Right renal cortex interstitium (tissue), 3 donors: ENCODE measurements at regions not wholly inside any gene's neighbourhood (a gene's known extent, or its start where the extent isn't known, plus 50 kb on each side); places are given as distances from the start of the nearest gene placed in this dataset.
"Not testable (repeated sequence)": the region's sequence is repeated elsewhere in the genome, so short reads cannot be mapped to it uniquely, and the experiment has no call there.

Experiments
- DNase-seq, 3 donors: peaks; one replicate each; pipeline ENCODE4 v3.0.0-alpha.2; 2013; ENCODE audit warnings: low read depth in 3 of 3, low spot score in 2 of 3

DNA sequence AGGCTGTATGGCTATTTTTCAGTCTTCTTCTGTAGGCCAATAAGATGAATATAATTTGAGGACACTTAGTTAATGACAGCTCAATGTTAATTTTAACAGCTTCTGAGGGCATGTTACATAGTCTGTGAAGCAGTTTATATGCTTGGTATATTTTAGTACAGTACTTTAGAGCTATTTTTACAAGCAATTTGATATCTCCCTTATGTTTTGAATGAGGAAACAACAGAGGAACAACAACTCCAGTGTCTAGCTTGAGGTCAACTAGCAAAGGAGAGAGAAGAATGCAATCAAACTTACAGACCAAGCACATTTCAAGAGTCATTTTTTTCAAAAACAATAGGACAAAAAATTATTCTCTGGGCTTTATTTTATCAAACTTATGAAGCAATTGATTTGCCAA, 469.1 kb upstream of the DCN start:
- DNase-seq = no peak

DNA sequence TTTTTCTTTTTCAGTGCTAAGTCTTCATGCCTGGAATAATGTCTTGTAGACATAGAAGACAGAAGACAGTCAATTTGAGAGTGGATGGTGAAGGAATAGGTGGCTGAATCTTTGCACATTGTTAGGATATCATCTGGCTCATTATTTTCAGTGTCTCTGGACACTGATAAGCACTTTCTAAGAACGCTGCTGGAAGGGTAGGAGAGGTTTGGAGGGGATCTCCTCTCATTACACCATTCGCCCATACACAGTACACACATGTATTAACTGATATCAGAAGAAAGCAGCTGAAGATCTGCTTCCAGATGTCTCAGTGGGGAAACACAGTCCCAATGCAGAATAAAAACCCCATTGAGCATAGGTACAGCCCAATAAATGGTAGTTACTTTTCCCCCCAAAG, 461.1 kb upstream of the DCN start:
- DNase-seq = no peak

DNA sequence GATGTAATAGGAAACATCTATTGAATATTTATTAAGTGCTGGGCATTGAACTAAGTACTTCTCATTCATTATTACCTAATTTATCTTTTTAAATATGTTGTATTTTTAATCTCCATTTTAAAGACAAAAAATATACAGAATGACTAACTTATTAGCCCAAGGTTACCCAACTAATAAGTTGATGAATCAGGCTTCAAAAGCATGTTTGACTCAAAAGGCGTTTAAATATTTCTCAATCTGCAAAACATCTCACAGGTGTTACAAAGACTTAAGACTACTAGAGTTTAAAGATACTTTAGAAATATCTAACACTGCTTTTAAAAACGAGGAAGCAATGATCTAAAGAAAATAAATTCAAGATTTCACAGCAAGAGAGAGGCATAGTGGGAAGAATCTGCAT, 457.4 kb upstream of the DCN start:
- DNase-seq = no peak

DNA sequence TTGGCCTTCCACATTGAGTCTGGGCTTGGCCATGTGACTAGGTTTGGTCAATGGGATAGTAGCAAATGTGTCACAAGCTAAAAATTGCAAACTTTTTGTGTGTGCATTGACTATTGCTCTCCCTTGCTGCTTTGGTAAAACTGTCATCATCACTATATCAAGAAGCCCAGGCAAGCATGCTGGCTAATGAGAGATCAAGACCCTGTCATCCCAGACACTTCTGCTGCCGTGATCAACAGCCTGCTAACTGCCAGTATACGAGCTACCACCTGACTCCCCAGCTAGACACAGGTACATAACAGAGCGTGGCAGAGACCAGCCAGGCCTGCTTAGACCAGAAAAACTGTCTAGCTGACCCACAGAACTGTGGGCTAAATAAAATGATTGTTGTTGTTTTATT, 456.7 kb upstream of the DCN start:
- no peak for DNase-seq

DNA sequence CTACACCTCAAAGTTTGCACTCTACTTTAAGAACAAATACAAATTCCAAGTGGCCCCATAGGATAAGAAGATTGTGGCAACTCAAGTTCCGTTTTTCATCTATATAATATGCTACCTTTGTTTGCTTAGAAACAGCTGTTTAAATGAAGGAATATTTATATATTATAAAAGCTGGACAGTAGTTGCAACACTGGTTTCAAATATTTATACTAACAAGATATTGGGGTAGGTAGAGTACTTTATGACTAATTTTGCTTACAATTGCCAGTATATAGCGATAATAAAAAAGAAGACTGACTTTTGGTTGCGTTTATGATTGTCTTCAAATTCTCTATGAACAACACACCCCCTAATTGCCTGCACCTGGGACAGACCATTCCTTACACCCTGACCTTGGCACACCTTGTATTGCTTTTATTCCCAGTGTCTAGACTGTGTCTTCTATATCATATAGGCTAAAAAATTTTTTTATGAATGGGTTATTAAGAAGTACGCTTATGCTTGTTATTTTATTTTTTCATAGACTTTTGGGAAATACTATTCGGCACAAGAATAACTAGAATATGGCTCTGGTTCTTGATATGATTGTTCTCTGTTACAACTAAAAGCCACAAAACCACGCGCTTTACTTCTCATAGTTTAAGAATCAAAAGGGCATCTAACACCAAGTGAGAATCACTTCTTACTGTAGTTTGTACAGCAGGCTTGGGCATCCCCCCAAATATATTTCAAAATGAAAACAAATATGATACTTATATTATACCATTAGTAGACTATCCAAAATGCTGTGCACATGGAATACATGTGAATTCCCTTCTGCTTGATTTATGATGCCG, 455.4 kb upstream of the DCN start:
- no peak for DNase-seq

DNA sequence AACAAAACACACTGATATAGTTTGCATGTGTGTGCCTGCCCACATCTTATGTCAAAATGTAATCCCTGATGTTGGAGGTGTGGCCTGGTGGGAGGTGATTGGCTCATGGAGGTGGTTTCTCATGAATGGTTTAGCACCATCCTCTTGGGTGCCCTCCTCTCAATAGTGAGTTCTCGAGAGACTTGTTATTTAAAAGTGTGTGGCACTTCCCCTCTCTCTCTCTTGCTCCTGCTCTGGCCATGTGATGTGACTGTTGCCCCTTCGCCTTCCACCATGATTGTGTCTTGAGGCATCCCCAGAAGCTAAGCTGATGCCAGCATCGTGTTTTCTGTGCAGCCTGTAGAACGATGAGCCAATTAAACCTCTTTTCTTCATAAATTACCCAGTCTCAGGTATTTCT, 454.1 kb upstream of the DCN start:
- no peak for DNase-seq

DNA sequence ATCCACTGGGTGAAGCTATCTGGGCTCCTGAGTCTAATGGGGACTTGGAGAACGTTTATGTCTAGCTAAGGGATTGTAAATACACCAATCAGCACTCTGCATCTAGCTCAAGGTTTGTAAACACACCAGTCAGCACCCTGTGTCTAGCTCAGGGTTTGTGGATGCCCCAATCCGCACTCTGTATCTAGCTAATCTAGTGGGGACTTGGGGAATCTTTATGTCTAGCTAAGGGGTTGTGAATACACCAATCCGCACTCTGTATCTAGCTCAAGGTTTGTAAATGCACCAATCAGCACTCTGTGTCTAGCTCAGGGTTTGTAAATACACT, 451.7 kb upstream of the DCN start:
- DNase-seq = not testable (repeated sequence)

DNA sequence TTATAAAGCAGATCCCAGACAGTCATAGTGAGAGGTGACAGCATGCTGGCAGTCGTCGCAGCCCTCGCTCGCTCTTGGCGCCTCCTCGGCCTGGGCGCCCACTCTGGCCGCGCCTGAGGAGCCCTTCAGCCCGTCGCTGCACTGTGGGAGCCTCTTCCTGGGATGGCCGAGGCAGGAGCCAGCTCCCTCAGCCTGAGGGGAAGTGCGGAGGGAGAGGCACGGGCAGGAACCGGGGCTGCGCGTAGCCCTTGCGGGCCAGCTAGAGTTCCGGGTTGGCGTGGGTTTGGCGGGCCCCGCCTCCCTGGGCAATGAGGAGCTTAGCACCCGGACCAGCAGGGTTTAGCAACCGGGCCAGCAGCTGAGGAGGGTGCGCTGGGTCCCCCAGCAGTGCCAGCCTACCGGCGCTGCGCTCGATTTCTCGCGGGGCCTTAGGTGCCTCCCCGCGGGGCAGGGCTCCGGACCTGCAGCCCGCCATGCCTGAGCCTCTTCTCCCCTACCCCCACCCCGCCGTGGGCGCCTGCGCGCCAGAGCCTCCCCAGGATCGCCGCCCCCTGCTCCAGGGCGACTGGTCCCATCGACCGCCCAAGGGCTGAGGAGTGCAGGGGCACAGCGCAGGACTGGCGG, 451.2 kb upstream of the DCN start:
- no peak for DNase-seq

DNA sequence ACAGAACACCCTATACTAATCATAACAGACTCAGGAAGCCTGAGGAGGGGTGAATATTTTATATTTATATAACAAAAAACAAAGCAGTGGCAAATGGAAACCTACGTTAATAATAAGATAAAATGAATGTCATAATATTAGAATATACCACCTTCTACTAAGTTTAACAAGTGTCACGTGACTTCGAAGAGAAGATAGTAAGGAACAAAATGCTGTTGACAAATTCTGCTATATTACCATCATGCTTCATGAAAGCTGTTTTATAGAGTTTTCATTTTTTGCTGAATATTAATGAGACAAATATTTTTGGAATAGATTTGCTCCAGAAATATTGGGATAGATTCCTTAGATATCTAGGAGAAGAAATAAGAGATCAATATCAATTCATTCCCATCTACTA, 450.6 kb upstream of the DCN start:
- DNase-seq = no peak

DNA sequence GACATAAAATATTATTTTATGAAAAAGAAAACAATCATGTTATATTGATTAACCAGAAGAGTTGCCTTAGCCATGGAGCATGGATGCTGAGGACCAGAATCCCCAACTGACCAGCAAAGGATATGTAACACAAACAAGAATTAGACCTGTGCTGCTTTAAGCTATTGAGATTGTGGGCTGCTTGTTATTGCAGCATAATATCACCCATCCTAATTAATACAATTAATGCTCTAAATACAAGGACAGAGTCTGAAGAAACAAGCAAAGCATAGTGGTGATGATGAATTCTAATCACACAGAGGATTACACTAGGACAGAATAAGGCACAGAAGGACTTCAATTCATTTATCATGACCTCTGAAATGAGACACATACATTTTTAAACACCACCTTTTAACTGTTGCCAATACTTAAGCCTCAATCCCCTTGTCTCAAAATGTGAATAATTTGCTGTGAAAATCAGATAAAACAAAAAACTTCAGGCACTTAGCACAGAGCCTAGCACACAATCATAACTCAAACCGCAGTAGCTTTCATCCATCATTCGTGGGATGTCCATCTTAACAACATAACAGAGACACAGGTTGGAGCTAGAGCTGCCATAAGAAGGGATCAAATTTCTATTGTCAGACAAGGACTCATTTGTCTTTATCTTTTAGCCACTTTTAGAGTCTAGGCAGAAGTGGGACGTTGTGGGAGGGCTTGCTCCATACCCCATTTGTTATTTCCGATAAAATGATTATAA, 449.6 kb upstream of the DCN start:
- no peak for DNase-seq

DNA sequence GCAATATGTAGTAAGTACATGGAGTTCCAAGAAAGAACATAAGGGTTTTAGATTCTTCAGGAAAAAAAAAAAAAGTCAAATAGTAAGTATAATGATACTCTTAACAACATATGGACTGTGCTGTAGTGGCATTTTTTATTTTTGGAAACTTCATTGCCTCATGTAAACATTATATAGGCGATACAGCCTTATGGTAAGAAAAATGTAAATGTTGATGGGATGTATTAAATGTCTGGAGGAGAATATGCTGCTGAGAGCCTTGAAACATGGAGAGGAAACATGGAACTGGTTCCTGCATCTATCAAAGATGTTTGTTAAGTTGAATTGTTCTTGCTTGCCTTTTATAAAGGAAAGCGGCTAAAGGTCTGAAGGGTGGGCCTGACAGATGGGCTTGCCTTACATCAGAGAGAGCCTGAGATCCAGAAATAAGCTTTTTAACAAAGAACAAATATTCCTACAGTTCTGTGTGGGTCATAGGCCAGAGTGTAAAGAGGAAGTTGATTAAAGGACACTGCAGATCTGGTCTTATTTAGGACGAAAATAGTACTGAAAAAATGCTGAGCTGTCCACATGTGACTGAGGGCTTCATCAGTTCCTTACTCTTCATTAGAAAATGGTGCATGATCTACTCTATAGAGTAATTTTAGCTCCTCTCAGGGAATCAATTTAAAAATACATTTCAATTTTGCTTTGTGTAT, 448.1 kb upstream of the DCN start:
- no peak for DNase-seq

DNA sequence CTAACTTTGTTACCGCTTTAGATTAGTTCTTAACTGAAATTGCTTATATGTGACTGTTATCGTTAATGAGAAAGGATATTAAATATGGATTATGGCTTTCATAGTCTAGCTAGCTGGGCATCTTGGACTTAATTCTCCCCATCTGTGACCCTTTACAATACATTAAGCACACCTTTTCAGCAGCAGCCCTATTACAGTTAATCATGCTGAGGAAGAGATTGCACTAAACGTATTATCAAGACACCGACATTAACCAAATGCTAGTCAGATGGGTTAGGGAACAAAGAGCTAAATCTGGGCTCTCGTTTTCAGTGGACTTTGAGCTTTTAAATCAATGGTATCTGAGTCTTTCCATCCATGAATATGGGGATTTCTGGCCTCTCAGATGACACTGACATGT, 447.5 kb upstream of the DCN start:
- no peak for DNase-seq

DNA sequence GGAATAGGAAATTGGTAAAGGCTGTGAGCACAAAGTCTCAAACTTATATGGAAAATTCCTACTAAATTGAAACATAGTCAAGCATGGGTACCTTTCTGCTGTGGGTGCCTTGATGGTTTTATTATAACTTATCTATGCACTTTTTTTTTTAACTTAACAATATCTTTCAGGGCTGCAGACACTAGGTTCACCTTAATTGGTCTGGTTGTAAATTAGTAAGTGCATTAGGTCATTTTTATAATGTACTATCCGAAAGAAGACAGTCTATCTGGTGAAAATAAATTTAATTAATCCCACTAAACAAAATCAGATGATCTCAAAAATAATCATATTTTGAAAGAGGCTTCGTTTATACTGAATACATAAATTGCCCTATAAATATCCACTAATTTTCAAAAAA, 446.8 kb upstream of the DCN start:
- DNase-seq = no peak

DNA sequence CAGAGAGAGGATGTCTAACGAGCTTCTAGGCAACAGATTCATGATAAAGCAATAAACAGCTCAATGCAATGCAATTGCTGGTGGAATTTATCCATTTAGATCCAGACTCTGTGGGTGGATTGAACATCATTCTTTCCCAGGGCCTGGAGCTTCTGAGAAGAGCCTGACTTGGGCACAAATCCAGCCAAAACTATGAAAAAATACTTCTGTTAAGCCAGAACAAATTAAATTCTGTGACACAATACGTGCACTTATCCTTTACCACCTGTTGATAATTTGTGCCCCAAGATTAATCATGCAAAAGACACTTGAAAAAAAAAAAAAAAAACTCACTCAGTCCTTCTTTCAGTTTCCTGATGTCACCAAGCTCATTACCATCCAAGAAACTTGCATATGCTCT, 446.0 kb upstream of the DCN start:
- DNase-seq = no peak

DNA sequence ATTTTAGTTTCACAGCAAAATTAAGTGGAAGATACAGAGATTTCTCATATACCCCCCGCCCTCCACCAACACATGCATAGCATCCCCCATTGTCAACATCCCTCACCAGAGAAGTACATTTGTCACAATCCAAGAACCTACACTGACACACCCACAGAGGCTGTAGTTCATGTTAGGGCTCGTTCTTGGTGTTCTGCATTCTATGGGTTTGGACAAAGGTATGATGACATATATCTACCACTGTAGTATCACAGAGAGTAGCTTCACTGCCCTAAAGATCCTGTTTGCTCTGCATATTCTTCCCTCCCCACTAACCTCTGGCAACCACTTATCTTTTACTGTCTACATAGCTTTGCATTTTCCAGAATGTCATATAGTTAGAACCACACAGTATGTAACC, 444.6 kb upstream of the DCN start:
- no peak for DNase-seq

DNA sequence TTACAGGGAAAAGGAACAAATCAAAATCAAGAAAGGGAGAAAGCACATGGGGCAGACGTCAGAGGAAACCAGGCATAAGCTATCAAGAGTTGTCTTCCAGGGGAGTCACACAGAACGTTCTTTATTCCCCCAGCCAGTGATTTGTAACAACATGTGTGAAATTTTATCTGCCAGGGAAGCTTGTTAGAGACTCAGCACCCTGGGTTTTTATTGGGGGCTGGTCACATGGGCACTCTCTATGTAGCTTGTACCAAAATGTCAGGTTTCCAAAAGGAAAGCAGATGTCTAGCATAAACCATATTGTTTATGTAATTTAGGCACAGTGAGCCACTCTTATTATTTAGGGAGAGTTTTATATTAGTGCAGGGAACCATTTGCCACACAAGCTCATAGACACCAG, 440.4 kb upstream of the DCN start:
- no peak for DNase-seq

DNA sequence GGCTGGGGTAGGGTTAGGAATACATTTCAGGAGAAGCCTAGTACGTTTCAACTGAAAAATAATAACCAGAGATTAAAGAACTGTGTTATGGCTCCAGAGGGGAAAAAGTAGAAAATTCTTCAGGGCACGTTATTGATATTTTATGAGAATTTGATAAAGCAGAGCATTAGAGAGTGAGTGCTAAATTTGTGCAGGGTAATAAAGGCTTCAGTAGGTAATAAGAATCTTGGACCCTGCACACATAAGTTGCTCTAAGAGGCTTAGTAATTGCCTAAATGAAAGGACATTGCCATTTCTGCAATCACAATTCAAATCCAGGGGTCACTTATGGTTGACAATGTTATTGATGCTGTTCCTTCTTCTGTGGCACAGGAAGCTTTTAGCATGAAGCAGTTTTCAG, 439.4 kb upstream of the DCN start:
- no peak for DNase-seq

DNA sequence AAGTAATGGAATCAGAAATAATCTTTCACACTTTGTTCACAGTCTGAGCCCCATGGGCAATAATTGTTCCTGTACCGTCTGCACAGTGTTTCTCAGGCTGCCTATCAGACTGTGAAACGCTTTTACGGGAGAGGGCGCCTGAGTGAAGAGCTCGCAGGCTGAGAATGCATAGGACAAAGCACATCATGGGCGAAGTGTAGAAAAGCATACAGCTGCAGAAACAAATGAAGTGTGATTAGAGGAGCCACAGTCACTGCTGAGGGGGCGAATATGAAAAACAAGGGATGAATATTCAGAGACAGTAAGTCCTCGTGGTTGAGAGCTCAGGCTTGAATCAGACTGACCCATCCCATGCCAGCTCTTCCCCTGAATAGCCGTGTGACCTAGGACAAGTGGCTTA, 438.4 kb upstream of the DCN start:
- peak in 1 of 3 donors; percentile 9 for DNase-seq

DNA sequence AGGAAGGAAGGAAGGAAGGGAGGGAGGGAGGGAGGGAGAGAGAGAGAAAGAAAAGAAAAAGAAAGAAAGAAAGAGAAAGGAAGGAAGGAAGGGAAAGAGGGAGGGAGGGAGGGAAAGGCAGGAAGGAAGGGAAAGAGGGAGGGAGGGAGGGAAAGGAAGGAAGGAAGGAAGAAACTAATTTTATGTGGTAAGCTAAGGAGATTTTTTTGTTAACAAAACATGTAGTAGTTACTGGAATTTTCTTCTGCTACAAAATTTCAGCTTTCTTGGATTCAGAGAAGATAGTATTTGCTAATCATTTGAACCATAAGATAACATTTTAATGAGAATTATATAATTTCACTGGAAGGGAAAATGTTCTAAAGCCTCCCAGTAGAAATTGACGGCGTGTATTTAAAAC, 437.8 kb upstream of the DCN start:
- no peak for DNase-seq

DNA sequence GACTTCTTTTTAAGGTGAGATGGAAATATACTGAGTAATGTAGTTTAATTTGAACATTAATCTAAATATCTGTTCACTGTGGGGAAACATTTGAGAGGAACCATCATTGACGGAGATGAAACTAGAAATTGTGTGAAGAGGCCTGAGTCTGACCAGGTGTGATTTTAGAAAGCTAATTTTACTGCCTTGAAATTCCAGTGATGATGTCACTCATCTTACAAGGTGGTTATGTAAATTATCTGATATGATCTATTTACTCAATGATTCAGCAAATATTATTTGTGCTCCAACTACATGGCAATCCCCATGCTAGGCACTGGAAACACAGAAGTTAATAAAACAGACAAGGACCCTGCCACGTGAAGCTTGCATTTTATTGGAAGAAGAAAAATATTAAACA, 435.7 kb upstream of the DCN start:
- no peak for DNase-seq

DNA sequence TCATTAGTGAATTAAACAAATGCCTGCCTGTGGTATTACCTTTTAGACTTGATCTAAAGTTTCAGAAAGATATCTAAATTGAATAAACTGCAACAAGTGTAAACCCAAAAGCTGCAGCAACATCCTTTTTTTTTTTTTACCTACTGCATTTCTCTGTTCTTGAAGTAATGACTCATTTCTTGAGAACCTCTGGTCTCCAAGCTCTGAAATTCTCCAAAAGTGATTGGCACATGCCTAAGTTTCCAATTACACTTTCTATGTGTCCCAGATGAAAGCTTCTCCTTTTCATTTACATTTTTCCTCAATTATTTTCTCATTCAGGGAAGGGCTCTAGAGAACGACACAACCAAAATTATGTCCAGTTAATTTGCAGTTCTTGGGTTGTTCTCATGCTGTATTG, 435.2 kb upstream of the DCN start:
- no peak for DNase-seq

DNA sequence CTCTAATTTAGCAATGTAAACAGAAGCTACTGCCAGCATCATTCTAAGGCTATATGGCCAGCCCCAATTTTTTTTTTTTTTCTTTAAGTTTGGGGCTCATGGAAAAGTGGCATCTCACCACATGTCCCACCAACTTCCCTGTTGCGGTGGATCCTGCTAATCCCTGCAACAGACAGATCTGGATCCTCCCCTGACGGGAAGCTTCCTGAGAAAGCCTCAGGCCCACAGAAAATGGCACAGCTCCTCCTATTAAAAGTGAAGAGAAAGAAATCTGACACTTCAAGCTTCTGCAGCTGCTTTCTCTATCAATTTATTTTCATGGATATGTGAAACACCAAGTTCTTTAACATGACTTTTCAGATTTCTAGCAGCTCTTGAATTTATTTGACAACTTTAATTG, 433.8 kb upstream of the DCN start:
- no peak for DNase-seq
